RWPE1 (cell line): ENCODE measurements at regions not wholly inside any gene's neighbourhood (a gene's known extent, or its start where the extent isn't known, plus 50 kb on each side); places are given as distances from the start of the nearest gene placed in this dataset.

Source experiments
- CTCF ChIA-PET: fragments of 350-600 bp; sonication (Branson Sonifier 250); formaldehyde crosslinking; extraction: SDS; loops from one replicate; lab custom pipeline; 2021; lab: Yijun Ruan, JAX
- POLR2A ChIA-PET: fragments of 400-600 bp; formaldehyde crosslinking; extraction: SDS; loops from one replicate; lab custom pipeline; 2020; ENCODE audit warnings: antibody characterized with exemption; ENCODE audit not compliant: low non-redundant PET; lab: Yijun Ruan, JAX
- DNase-seq: peaks from one replicate; pipeline ENCODE4 v3.0.0; 2012; ENCODE audit warnings: low spot score
- H3K27ac ChIP-seq: fragments of 450-650 bp; 2 replicates; pipeline ENCODE4 v1.5.1; 2017
- TF ChIP-seq, protein P1 (sequence below): fragments of 450-650 bp; conservative IDR thresholded peaks from 2 replicates; pipeline ENCODE4 v1.5.1; 2017; ENCODE audit warnings: low read depth, mild to moderate bottlenecking

DNA sequence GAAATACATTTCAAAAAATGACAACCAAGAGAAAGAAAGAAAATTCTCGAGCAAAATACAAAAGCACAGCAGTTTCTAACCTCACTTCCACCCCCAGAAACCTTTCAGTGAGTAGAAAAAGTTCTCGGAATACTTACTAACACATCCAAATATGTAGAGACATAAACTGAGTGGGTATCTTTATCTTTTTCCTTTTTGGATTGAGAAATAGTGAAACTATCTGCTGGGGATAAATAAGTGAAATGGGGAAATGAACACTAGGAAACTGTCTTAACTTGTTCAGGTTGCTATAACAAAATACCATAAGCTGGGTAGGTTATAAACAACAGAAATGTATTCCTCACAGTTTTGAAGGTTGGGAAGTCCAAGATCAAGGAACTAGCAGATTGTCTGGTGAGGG is 72.0 kb downstream of the VCAM1 start:
- POLR2A ChIA-PET, result no interaction called here
- no peak overlapping the region for H3K27ac ChIP-seq
- no peak for DNase-seq
- TF ChIP-seq, protein P1, sequence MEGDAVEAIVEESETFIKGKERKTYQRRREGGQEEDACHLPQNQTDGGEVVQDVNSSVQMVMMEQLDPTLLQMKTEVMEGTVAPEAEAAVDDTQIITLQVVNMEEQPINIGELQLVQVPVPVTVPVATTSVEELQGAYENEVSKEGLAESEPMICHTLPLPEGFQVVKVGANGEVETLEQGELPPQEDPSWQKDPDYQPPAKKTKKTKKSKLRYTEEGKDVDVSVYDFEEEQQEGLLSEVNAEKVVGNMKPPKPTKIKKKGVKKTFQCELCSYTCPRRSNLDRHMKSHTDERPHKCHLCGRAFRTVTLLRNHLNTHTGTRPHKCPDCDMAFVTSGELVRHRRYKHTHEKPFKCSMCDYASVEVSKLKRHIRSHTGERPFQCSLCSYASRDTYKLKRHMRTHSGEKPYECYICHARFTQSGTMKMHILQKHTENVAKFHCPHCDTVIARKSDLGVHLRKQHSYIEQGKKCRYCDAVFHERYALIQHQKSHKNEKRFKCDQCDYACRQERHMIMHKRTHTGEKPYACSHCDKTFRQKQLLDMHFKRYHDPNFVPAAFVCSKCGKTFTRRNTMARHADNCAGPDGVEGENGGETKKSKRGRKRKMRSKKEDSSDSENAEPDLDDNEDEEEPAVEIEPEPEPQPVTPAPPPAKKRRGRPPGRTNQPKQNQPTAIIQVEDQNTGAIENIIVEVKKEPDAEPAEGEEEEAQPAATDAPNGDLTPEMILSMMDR, result no peak
- CTCF ChIA-PET, result no interaction called here

DNA sequence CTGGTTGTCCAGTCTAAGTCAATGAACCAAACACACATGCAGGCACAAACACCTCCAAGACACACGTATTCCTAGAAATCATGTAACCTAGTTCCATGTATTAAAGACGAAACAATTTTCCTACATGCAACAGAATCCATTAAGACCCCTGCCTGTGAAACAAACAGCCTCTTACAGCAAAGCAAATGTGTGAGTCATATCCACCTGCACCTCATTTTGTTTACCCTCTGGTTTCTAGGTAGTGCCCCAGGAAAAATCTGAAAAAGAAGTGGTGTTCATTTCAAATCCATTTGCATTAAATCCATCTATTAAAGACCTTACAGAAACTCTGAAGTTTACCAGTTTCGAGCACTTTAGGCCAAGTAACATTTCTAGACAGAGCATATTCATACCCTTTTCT is 74.1 kb downstream of the VCAM1 start:
- CTCF ChIA-PET, result no interaction called here
- DNase-seq, result no peak
- no peak overlapping the region for H3K27ac ChIP-seq
- POLR2A ChIA-PET, result no interaction called here
- TF ChIP-seq, protein P1, result no peak

DNA sequence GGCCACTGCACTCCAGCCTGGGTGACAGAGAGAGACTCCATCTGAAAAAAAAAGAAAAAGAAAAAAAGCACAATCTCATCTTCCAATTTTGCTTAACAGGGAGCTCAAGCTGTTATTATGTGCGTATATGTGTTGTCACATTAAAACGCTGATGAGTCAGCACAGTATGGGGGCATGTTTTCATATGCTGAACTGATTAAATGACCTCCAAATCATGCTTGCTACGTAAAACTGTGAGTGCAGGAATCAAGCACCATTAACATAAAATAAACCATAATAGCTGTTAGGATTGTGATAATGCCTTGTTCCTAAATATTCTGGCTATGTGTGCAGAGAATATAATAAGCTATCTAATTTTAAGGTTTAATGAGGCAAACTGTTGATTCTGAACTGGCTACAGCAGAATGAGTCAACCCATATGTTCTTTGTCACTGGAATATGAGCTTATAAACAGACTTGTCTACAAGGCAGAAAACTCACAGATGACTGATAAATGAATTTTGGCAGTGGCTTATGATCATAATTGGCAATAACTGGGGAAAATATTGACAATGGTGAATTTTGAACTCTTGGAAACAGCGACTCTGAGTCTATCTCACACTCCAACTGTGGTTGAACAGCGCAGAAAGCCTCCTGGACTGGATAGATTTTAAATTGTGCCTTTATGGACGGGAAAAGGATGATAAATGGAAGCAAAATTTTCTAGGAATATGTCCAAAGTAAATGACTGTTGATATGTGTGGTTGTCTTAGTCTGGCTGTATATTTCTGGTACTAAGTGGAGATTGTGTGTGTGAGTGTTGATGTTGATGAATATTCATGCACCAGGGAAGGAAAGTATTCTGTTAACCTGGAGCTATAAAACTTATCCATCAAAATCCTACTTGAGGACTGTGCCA is 75.5 kb downstream of the VCAM1 start:
- no peak for DNase-seq
- POLR2A ChIA-PET, result no interaction called here
- TF ChIP-seq, protein P1, result no peak
- no peak overlapping the region for H3K27ac ChIP-seq
- CTCF ChIA-PET, result no interaction called here

DNA sequence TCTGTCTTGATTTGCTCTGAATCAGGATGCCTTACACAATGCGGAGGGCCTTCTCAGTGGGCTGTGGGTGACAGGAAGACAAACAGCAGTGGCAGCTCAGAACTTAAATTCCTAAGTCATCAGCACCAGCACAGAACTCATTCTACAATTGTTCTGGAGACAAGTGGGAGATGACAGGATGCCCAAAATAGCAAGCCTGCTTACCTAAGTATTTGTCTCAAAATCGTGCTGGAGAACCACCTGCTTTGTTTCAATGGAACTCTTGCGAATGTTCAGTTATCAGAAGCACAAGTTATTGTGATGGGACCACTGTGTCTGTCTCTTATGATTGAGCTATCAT is 76.1 kb downstream of the VCAM1 start:
- TF ChIP-seq, protein P1, result no peak
- DNase-seq, result no peak
- H3K27ac ChIP-seq, result no peak overlapping the region
- ChIA-PET POLR2A (no interaction called here), CTCF (no interaction called here)

DNA sequence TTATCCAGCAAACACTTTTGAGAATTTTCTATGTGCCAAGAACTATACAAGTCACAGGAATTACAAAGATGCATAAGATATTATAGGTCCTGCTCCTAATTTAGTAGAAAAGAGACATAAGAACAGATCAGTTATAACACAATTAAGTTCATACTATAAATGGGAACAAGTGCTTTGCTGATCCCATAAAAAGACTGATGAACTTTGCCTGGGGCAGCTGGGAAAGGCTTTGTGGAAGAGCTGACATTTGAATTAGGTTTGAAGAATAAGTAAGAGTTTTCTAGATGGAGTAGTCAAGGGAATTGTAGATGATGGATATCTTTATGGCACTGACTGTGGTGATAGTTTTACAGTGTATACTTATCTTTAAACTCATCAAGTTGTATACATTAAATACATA is 76.5 kb downstream of the VCAM1 start:
- CTCF ChIA-PET, result no interaction called here
- TF ChIP-seq, protein P1, result no peak
- POLR2A ChIA-PET, result no interaction called here
- no peak overlapping the region for H3K27ac ChIP-seq
- no peak for DNase-seq

DNA sequence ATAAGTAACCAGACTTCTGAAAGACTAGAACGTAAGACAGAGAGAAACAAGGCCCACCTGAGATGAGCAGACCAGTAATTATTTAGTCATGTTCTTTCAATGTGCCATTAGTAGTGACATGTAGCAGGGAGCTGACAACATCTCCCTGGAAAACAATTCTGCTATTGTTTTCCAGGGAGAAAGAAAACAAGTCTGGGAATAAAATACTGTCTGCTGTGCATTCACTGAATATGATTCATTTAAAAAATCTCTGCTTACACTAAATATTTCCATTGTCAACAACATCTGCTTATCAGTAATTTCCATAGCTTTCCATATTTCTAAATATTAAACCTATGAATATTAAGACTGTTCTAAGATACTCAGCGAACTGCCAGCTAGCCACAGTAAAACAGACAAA is 80.0 kb downstream of the VCAM1 start:
- ChIA-PET POLR2A (no interaction called here), CTCF (interaction anchor here (0.6 kb wide), 1 partner anchor 77 kb away, joined by 3 read pairs; no protein-coding TSS in a partner anchor)
- H3K27ac ChIP-seq, result no peak overlapping the region
- TF ChIP-seq, protein P1, result no peak
- DNase-seq, result no peak
